GM19328 (cell line): ENCODE measurements at regions not wholly inside any gene's neighbourhood (a gene's known extent, or its start where the extent isn't known, plus 50 kb on each side); places are given as distances from the start of the nearest gene placed in this dataset.
"Not testable (repeated sequence)": the region's sequence is repeated elsewhere in the genome, so short reads cannot be mapped to it uniquely, and the experiment has no call there.

Experiments used
- ATAC-seq: cut with Tn5 transposase; IDR thresholded peaks from one replicate; pipeline ENCODE4 v1.9.1; 2021; ENCODE audit warnings: mild to moderate bottlenecking, moderate library complexity; ENCODE audit not compliant: unreplicated experiment

DNA sequence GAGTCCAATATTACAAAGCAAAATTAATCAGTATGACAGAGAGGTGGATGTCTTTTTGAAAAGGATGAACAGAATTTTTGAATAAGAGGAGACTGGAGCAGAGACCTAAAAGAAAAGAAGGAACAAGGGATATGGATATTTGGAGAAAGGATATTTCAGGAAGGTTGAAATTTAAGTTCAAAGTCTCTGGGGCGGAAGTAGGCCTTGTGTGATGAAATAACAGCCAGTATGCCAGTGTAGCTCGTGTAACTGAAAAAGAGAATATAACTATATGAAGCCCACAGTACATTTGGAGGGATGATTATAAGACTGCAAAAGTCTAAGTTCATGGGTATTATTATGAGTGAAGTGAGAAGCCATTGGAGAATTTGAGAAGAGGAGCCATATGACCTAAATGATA is 766.7 kb downstream of the GBE1 start:
- ATAC-seq = no peak

DNA sequence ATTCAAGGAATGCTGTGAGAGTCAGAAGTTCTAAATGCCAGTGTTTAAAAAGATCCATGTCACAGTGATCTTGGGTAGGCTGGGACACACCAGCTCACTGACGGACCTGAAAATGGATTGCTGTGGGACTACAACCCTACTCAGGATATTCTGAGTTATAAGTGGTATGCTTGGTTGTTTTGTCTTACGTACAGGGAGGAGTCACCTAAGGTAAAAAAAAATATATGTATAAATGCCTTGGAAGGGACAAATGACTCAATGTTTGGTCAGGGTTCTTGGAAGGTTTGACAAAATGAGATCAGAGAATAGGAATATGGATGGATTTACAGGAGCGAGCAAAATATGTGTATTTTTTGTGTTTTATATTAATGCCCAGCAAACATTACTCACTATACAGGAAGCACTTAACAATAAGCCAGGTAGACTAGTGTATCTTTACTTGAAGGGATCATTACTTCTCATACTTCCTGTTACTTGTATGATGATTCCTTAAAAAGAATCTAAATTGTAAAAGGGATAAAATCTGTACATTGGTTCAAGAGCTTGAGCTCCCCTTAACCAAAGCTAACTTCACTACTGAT is 767.3 kb downstream of the GBE1 start:
- no peak for ATAC-seq

DNA sequence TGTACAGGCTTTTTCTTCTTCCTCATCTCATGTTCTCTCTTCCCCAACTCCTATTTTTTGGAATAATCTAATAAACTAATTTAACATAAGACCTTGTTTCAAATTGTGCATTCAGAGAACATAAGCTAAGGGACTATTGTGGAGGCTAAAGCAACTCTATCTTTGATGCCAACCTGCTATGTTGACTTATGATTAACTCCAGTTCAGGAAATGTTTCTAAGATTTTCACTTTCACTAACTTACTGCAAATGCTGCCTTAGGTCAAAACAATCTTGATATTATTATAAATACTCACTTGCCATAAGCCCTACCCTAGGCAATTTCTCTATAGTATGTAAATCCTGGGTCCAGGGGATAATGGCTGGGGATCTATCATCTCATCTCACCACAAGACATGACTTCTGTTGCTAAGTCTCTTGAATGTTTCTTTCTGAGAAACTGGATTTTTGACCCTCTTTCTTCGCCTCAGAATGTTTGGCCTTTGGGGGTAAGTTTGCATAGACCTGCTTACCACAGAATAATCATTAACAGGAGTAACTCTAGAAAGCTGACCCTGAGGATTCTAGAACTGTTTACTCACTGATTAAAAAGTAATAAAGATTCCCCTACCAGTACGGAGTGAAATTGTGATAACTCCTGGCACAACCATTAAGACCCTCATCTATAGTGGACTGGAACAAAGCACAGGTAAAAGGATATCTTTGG is 768.1 kb downstream of the GBE1 start:
- no peak for ATAC-seq

DNA sequence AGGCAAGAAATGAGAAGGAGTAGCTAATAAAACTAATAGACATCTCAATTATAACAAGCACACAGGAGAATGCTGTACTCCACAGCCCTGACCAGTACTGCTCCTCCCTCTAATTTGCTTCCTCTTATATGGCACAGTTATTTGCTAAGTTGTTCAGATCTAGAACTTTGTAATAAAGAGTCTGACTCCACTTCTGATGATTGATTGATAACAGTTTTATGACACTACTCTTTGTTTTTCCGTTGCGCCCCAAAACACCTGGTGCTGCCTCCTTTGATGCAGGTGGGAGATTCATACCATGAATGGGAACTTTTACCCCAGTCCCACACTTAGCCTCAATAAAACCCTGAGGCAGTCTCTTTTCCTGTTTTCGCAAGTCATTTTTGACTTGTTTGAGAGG is 777.7 kb downstream of the GBE1 start:
- no peak for ATAC-seq

DNA sequence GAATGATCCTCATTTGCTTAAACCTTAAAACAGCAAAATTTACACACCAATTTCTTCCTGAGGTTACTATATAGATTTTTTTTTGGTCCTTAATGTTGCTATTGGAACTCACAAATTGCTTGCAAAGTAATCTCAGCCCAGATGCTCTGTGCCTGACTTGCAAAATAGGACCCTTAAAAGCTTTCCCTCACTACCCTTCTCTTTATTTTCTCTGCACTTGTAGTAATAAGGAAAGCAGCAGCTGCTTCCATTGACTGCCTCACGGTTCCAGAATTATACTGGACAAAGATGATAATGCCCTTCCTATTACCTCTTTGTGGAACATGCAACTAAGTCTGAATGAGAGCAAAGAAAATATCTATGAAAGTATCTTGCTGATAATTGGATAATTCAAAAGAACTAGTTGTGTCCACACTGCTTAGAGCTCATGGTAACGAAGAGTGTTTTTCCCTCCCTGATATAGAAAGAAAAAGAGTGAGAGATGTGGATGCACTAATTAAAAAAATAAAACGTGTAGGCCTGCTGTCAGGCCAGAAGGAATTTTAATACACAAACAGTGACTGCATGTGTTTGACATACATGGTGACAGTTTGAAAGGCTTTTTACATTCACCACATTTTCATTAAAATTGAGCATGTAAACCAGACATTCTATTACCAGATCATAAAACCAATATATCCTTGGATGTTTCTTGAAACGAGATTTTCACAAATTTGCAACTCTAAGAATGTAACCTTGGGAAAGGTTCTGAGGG is 783.1 kb downstream of the GBE1 start:
- ATAC-seq = no peak

DNA sequence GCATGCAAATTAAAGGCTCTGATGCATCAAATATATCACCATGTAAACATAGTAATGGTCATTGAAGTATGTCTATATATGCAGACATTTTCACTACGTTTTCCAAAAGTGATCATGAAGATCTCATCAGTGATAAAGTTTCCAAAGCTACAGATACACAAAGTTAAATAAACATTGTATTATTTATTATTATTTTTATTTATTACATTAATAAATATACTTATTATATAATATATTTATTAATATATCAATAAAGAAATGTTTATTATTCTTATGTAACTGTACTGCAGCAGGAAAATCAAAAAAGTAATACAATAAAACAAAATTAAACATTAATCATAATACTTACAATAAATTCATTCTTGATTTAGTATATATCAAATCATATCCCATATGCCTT is 791.2 kb downstream of the GBE1 start:
- no peak for ATAC-seq

DNA sequence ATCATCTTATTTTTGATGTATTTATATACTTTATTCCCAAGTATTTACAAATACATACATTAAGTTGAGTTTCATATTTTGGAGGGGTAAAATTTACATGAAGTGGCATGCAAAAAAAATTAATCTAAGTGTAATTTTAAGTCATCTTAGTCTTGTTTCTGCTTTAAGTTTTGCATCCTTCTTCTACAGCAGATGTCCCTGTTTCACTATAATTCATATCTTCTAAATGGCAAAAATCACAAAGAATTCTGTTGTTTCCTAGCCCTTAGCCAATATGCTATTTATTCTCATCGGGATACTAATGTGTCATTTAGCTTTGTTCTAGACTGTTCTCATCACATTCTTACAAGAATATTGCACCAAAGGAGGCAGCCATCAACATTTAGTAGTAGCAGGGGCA is 831.9 kb downstream of the GBE1 start:
- no peak for ATAC-seq

DNA sequence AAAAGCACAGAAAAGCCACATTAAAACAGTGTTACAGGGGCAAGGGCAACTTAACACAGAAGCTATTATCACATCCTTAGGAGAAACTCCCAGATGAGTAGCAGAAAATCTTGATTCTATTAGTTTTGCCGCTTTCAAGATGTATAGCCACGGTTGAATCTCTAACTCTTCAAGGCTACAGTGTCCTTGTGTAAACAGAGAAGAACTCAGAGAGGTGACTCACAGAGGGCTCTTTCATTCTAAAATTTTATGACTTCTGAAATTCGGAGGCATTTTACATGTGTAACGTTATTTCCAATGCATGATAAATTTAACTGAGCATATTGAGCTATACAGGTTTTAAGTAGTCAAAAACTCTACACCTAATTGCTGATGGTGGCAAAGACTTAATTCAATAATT is 846.6 kb downstream of the GBE1 start:
- ATAC-seq = no peak

DNA sequence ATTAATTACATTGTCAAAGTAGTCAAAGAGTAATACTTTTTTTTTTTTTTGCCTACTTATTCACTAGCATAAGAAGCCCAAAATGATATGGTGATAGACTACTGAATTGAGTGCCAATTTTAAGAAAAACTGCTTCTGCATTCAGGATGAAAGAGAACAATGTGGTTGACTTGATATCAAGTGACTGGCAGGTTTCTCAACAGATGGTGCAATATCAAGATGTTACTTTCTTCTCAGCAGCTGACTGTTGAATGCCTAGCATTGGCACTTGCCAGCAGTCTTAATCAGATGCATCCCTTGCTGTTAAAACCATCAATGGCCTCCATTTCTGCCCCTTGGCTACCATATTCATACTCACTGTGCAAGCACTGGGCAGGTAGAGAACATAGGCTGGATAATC is 863.2 kb downstream of the GBE1 start:
- no peak for ATAC-seq

DNA sequence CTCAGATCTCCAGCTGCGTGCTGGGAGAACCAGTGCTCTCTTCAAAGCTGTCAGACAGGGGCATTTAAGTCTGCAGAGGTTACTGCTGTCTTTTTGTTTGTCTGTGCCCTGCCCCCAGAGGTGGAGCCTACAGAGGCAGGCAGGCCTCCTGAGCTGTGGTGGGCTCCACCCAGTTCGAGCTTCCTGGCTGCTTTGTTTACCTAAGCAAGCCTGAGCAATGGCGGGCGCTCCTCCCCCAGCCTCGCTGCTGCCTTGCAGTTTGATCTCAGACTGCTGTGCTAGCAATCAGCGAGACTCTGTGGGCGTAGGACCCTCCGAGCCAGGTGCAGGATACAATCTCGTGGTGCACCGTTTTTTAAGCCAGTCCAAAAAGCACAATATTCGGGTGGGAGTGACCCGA is 864.4 kb downstream of the GBE1 start:
- not testable (repeated sequence) for ATAC-seq

DNA sequence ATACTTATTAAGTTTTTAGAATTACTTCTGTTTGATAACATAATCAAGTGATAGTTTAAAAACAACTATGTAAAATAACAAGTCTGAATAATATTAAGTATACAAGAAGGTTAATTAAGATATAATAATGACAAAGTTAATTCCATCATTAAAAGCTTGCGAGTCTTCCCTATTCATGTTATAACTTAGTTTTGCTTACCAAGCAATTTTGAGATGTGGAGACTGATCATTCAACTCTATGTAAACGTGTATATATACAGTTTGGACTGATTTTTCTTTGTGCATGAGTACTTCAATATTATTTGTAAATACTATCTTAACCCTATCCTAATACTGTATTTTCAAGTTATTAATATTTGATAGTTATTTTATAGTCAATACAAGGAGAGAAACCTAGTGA is 870.9 kb downstream of the GBE1 start:
- ATAC-seq = no peak

DNA sequence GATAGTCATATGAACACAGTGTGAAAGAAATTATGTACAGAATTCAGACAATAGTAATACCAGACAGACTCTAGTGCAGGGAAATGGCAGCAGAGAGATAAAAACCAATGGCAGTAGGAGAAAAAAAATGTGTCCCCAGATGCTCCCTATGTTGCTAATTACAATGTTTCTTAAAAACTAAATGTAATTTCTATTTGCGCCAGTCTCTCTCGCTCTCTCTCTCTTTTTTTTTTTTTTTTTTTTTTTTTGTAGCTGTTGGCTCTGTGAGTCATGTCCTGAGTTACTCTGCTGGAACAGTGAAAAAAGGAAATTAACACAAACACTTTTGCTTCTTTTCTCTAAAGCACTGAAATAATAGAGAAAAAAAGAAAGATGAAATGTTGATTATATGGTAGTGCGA is 871.9 kb downstream of the GBE1 start:
- no peak for ATAC-seq

DNA sequence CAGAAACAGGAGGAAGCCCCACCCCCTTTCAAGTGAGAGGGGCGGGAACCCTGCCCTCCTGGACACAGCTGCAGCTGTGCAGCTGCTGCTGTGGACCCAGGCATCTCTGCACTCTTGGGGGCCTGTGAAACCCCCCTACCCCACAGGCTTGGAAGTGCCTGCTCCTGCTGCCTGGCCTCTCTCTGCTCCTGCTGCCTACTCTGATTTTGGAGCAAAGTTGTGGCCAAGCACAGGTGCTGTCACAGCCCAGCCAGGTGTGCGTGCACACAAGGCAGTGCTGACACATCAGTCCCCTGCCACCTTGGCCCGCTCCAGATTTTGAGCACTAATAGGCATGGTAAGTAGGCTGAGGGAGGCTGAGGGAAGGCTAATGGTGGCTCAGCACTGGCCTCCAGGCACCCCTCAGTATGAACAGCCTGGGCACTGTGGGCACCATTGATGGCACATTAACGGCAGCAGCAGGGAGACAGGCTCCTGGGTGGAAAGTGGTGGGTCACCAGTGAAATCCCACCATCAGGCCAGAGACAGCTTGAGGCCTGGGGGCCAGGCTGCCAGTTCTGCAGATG is 890.9 kb downstream of the GBE1 start:
- ATAC-seq = no peak

DNA sequence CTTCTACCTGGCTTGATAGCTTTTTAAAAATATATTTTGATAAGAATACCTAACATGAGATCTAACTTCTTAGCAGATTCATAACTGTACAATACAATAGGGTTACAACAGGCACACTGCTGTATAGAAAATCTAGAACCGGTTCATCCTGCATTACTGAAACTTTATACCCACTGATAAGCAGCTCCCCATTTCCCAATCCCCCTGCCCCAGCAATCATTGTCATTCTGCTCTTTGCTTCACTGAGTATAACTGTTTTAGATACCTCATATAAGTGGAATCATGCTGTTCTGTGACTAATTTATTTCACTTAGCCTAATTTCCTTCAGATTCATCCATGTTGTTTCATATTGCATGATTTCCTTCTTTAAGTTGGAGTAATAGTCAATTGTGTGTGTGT is 906.0 kb downstream of the GBE1 start:
- no peak for ATAC-seq

DNA sequence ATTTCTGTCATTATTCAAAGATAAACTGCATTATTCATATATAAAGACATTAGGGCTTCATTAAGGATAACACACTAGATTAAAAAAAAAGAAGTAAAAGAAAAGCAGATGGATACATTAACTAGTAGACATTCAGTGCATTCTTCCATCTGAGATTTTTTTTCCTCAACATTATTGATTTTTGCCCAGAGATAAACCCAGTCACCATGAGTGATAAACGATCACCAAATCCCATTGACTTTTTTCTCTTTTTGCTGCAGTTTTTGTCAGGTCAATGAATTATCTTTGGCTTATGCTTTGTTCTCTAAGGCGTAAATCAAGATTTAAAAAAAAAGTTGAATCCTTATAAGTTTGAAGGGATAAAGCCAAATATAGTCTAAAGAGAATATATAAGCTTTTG is 925.0 kb downstream of the GBE1 start:
- ATAC-seq = no peak

DNA sequence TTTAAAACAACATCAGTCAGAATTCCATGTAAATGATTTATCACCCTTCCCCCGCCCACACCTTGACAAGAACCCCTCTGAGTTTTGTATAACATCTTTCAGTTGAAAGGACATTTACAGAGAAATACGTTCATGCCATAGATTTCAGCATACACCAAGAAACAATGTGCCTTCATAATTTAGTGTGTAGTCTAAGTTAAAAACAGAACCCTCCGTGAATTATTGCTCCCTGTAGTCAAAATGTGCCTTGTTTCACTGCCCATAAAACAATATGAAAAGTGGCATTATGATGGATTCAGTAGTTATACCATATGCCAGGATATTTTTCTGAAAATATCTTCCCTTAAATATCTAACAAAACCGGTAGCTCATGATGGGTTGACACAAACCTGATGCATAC is 953.9 kb downstream of the GBE1 start:
- no peak for ATAC-seq

DNA sequence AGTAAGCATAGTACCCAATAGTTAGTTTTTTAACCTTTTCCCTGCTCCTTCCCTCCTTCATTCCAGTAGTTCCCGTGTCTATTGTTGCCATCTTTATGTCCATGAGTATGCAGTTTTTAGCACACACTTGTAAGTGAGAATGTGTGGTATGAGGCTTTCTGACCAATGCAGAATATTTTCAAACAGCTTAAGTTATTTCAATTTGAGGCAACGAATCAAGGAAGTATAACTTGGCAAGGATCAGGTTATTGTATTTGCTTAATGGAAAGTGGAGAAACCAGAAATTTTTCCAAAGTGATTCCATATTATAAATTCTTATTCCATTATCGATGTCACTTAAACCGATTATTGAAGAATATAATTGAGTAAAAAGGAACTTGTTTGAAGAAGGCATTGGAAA is 954.8 kb downstream of the GBE1 start:
- ATAC-seq = no peak

DNA sequence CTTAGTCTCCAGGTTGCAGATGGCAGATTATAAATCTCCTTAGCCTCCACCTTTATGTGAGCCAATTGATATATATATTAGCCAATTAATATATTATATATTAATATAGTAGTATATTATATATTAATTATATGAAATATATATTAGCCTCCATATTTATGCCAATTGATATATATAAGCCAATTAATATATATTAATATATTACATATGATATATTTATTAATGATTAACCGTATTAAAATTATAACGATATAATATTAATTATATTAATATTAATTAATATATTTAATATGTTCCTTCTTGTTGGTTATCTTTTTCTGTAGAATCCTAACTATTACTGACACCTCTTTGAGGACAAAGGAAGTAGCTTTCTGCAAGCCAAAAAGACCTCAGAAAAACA is 972.5 kb downstream of the GBE1 start:
- ATAC-seq = no peak

DNA sequence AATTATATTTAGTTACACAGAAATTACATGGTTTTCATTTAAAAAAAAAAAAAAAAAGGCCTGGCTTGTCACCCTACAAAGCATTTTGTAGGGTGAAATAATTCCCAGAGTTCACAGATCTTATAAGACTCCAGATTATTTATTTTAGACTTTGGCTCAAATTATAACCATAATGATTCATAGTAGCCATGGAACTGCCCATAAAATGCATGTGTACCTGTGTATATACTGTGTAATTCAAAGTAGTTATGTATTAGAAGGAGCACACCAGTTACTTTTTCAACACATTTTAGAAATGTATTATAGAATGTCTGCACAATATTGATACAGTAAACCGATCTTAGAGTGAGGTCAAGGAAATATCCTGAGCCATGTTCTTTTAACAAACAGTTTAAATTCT is 975.6 kb downstream of the GBE1 start:
- no peak for ATAC-seq

DNA sequence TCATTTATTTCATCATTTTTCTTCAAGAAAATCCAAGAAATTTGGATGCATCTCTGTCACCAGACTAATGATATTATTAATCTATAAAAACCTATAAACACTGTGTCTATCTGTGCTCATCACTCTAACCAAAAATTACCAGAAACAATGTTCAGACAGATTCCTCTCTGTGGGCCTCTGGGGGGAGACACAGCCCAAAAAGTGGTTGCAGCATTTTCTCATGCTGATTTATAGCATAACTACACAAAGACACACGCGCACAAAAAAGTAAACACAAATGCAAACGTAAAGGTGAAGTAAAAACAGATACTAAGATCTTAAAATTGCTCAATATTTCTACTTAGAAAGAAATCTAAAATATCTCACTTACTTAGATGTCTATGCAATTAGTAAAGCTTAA is 976.0 kb downstream of the GBE1 start:
- ATAC-seq = no peak

DNA sequence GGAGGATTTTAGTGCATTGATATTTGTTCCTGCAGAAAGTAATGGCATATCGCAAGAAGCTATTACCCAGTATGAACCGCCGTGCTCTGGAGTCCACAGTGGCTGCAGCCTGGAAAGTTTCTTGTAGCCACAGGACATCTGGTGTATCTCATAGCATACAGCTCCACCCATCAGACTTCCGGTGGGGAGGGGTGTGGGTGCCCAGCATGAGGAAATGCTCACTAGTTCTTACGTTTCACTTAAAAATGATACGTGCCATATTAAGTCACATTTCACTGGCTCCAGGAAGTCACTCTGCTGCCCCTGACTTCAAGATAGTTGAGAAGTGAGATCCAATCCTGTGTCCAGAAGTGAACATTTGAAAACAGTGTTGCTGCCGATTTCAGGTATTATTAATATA is 990.4 kb downstream of the GBE1 start:
- no peak for ATAC-seq
